ENCODE measurements at regions not wholly inside any gene's neighbourhood (a gene's known extent, or its start where the extent isn't known, plus 50 kb on each side); places are given as distances from the start of the nearest gene placed in this dataset.

GRCh38 chr6:141288947-141289346 is 843.8 kb upstream of the GJE1 start:
- Histone ChIP-seq H3K4me3 (ENCODE audit: insufficient read depth, low read depth, low read length) (no peak overlapping the region), H3K4me1 (ENCODE audit: insufficient read depth, low read length) (no peaks in the 10 kb centered on the region), H3K9me3 (ENCODE audit: insufficient read depth, low read depth, low read length) (no peaks in the 10 kb centered on the region), H3K27ac (ENCODE audit: low read depth, low read length) (no peak overlapping the region), H3K27me3 (ENCODE audit: insufficient read depth, low read length) (no peaks in the 10 kb centered on the region), H3K36me3 (ENCODE audit: insufficient read depth, low read length) (no peaks in the 10 kb centered on the region), H4K20me1 (ENCODE audit: insufficient read depth, low read length) (no peaks in the 10 kb centered on the region), H3K4me2 (ENCODE audit: low read length) (no peak overlapping the region), H3K9ac (ENCODE audit: low read length) (no peak overlapping the region), H3K79me2 (ENCODE audit: insufficient read depth, low read length) (no peaks in the 10 kb centered on the region), H2AFZ (ENCODE audit: low read depth, low read length) (no peak overlapping the region)
- DNase-seq (ENCODE audit: low read depth) (no peak), FAIRE-seq (no peak)
- Mint-ChIP-seq H3K27me3 (ENCODE audit: low read depth, unreplicated experiment) (no peaks in the 10 kb centered on the region), H3K27ac (ENCODE audit: unreplicated experiment) (no peak overlapping the region), H3K36me3 (ENCODE audit: low read depth, unreplicated experiment) (no peaks in the 10 kb centered on the region), H3K4me3 (ENCODE audit: unreplicated experiment) (no peak overlapping the region), H3K9me3 (ENCODE audit: unreplicated experiment) (peaks cover 2% of the 10 kb centered on the region), H3K4me1 (ENCODE audit: low read depth, unreplicated experiment) (no peaks in the 10 kb centered on the region)
- no peak for TF ChIP-seq CTCF (IDR thresholded peaks at IDR 0.05; ENCODE audit: insufficient read depth, low read depth, low read length)
- TF ChIP-seq EZH2 (IDR thresholded peaks at IDR 0.05; ENCODE audit: insufficient read depth, low read length): no peak

DNA sequence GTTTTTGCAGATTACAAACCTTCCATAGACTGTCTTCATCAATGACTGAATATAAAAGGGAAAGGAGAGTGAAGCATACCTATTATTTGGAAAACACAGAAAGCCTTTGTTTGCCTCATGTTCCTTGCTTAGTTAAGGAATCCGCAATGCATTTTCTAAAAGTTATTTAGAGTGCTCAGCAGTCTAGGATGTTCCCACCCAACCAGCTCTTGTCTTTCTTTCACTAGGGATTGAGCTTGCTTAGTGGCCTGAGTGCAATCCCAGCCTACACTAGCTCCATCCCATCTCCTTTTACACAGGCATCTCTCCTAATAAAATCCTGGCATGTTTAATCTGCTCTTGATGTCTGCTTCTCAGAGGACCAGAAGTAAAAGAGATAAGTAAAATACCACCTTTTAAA is 850.5 kb upstream of the GJE1 start:
- H3K27ac Mint-ChIP-seq (ENCODE audit: unreplicated experiment): no peak overlapping the region
- H3K4me1 Mint-ChIP-seq (ENCODE audit: low read depth, unreplicated experiment): no peaks in the 10 kb centered on the region
- no peaks in the 10 kb centered on the region for H3K4me1 ChIP-seq (ENCODE audit: insufficient read depth, low read length)
- DNase-seq (ENCODE audit: low read depth) (no peak), FAIRE-seq (no peak)
- H3K27me3 ChIP-seq (ENCODE audit: insufficient read depth, low read length): no peaks in the 10 kb centered on the region
- no peaks in the 10 kb centered on the region for H3K27me3 Mint-ChIP-seq (ENCODE audit: low read depth, unreplicated experiment)
- no peak overlapping the region for H3K27ac ChIP-seq (ENCODE audit: low read depth, low read length)
- H3K9me3 ChIP-seq (ENCODE audit: insufficient read depth, low read depth, low read length): no peaks in the 10 kb centered on the region
- no peaks in the 10 kb centered on the region for H3K36me3 Mint-ChIP-seq (ENCODE audit: low read depth, unreplicated experiment)
- no peak overlapping the region for H2AFZ ChIP-seq (ENCODE audit: low read depth, low read length)
- H3K4me3 Mint-ChIP-seq (ENCODE audit: unreplicated experiment): no peak overlapping the region
- H3K36me3 ChIP-seq (ENCODE audit: insufficient read depth, low read length): no peaks in the 10 kb centered on the region
- TF ChIP-seq EZH2 (IDR thresholded peaks at IDR 0.05; ENCODE audit: insufficient read depth, low read length) (no peak), CTCF (IDR thresholded peaks at IDR 0.05; ENCODE audit: insufficient read depth, low read depth, low read length) (no peak)
- no peaks in the 10 kb centered on the region for H4K20me1 ChIP-seq (ENCODE audit: insufficient read depth, low read length)
- no peaks in the 10 kb centered on the region for H3K9me3 Mint-ChIP-seq (ENCODE audit: unreplicated experiment)
- no peak overlapping the region for H3K9ac ChIP-seq (ENCODE audit: low read length)
- no peak overlapping the region for H3K4me2 ChIP-seq (ENCODE audit: low read length)
- no peak overlapping the region for H3K4me3 ChIP-seq (ENCODE audit: insufficient read depth, low read depth, low read length)
- H3K79me2 ChIP-seq (ENCODE audit: insufficient read depth, low read length): no peaks in the 10 kb centered on the region

- H3K79me2 ChIP-seq (ENCODE audit: insufficient read depth, low read length): no peaks in the 10 kb centered on the region
- no peaks in the 10 kb centered on the region for H4K20me1 ChIP-seq (ENCODE audit: insufficient read depth, low read length)
- Mint-ChIP-seq H3K4me1 (ENCODE audit: low read depth, unreplicated experiment) (no peaks in the 10 kb centered on the region), H3K27me3 (ENCODE audit: low read depth, unreplicated experiment) (no peaks in the 10 kb centered on the region), H3K36me3 (ENCODE audit: low read depth, unreplicated experiment) (no peaks in the 10 kb centered on the region), H3K27ac (ENCODE audit: unreplicated experiment) (no peak overlapping the region), H3K4me3 (ENCODE audit: unreplicated experiment) (no peak overlapping the region), H3K9me3 (ENCODE audit: unreplicated experiment) (no peaks in the 10 kb centered on the region)
- H3K9me3 ChIP-seq (ENCODE audit: insufficient read depth, low read depth, low read length): no peaks in the 10 kb centered on the region
- H3K27ac ChIP-seq (ENCODE audit: low read depth, low read length): no peak overlapping the region
- no peak overlapping the region for H3K4me2 ChIP-seq (ENCODE audit: low read length)
- H3K4me3 ChIP-seq (ENCODE audit: insufficient read depth, low read depth, low read length): no peak overlapping the region
- H3K36me3 ChIP-seq (ENCODE audit: insufficient read depth, low read length): no peaks in the 10 kb centered on the region
- H3K4me1 ChIP-seq (ENCODE audit: insufficient read depth, low read length): no peaks in the 10 kb centered on the region
- FAIRE-seq: no peak
- no peak overlapping the region for H2AFZ ChIP-seq (ENCODE audit: low read depth, low read length)
- TF ChIP-seq EZH2 (IDR thresholded peaks at IDR 0.05; ENCODE audit: insufficient read depth, low read length): no peak
- TF ChIP-seq CTCF (IDR thresholded peaks at IDR 0.05; ENCODE audit: insufficient read depth, low read depth, low read length): no peak
- no peak for DNase-seq (ENCODE audit: low read depth)
- no peaks in the 10 kb centered on the region for H3K27me3 ChIP-seq (ENCODE audit: insufficient read depth, low read length)
- no peak overlapping the region for H3K9ac ChIP-seq (ENCODE audit: low read length)
Measured at GRCh38 chr6:141269684-141270083, 863.0 kb upstream of the GJE1 start.
